TTC549 (cell line): ENCODE measurements at regions not wholly inside any gene's neighbourhood (a gene's known extent, or its start where the extent isn't known, plus 50 kb on each side); places are given as distances from the start of the nearest gene placed in this dataset.

Source experiments
- FAIRE-seq: peaks from 2 replicates; lab custom pipeline; 2012; peaks lifted over from hg19 to GRCh38; lab: Jason Lieb, UNC

GRCh38 chr2:128832946-128833663, 514.4 kb upstream of the HS6ST1 start:
- FAIRE-seq, result no peak

GRCh38 chr2:128833664-128834027, 515.0 kb upstream of the HS6ST1 start:
- no peak for FAIRE-seq

GRCh38 chr2:128834207-128834879, 515.7 kb upstream of the HS6ST1 start:
- FAIRE-seq, result no peak

GRCh38 chr2:128834880-128835252, 516.2 kb upstream of the HS6ST1 start:
- FAIRE-seq, result no peak

- FAIRE-seq, result no peak
Observed at GRCh38 chr2:128835342-128835855, 516.7 kb upstream of the HS6ST1 start.

- no peak for FAIRE-seq
Observed at GRCh38 chr2:128835974-128836373, 517.3 kb upstream of the HS6ST1 start.

GRCh38 chr2:128836559-128837100, 518.0 kb upstream of the HS6ST1 start:
- no peak for FAIRE-seq

- FAIRE-seq, result no peak
Observed at GRCh38 chr2:128838244-128838643, 519.6 kb upstream of the HS6ST1 start.

GRCh38 chr2:128841803-128842202, 523.1 kb upstream of the HS6ST1 start:
- FAIRE-seq, result no peak

GRCh38 chr2:128867311-128867710, 548.6 kb upstream of the HS6ST1 start:
- no peak for FAIRE-seq

- FAIRE-seq, result no peak
Observed at GRCh38 chr2:128867936-128868636, 549.4 kb upstream of the HS6ST1 start.

- FAIRE-seq, result no peak
Observed at GRCh38 chr2:128868686-128869551, 550.3 kb upstream of the HS6ST1 start.

- FAIRE-seq, result no peak
Observed at GRCh38 chr2:128874608-128875007, 555.9 kb upstream of the HS6ST1 start.

- FAIRE-seq, result no peak
Observed at GRCh38 chr2:128876986-128877983, 558.6 kb upstream of the HS6ST1 start.

GRCh38 chr2:128879161-128879560, 560.5 kb upstream of the HS6ST1 start:
- no peak for FAIRE-seq

- no peak for FAIRE-seq
Observed at GRCh38 chr2:128894896-128895295, 576.2 kb upstream of the HS6ST1 start.

- FAIRE-seq, result no peak
Observed at GRCh38 chr2:128901572-128902391, 583.1 kb upstream of the HS6ST1 start.

- no peak for FAIRE-seq
Observed at GRCh38 chr2:128903637-128904036, 585.0 kb upstream of the HS6ST1 start.

- FAIRE-seq, result no peak
Observed at GRCh38 chr2:128911276-128911675, 592.6 kb upstream of the HS6ST1 start.

- FAIRE-seq, result no peak
Observed at GRCh38 chr2:128914320-128914719, 595.7 kb upstream of the HS6ST1 start.
